ENCODE measurements at regions not wholly inside any gene's neighbourhood (a gene's known extent, or its start where the extent isn't known, plus 50 kb on each side); places are given as distances from the start of the nearest gene placed in this dataset.

DNA sequence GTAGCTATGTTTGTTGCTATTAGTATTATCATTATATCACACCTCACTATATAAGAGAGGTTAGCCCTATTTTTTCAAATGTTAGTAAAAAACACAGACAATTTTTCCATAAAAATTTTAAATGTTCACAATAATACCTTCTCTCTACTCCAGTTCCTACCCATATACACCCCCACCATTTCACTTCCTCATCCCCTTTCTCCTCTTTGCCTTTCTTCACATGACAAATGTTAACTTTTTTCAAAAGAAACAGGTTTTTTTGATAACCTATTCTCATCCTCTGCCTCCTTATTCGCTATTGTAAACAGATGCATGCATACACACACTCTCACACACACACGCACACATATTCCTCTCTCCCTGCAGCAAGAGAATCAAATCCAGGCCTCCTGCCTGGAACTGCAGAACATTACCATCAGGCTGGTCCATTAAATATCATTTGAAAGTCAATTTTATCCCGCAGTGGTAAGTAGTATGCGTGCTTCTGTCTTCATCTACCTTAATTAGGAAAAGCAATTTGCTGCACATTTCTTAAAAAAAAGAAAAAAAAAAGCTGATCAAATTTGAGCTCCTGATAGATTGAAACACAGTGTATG lies 55.5 kb downstream of the MID1IP1 start:
- DNase-seq (ENCODE audit: extremely low read depth in 1 of 4, low spot score in 3 of 4) (no peak), ATAC-seq (no peak), FAIRE-seq (no peak)
- Histone ChIP-seq H3K79me2 (ENCODE audit: control insufficient read depth, insufficient read depth, low read length) (no peaks in the 10 kb centered on the region), H3K27ac (ENCODE audit: extremely low read depth, low read depth, low read length) (no peak overlapping the region), H3K4me1 (replicated peaks in 1 of 2; ENCODE audit: control insufficient read depth in 2 of 2, insufficient read depth in 2 of 2, low read length in 2 of 2) (no peaks in the 10 kb centered on the region; a peak in 3 of 5 replicates), H3K4me2 (ENCODE audit: insufficient read depth, low read length) (no peak overlapping the region), H3K27me3 (ENCODE audit: control insufficient read depth in 2 of 2, insufficient read depth in 2 of 2, low read length in 2 of 2) (no peaks in the 10 kb centered on the region; a peak in 1 of 5 replicates), H3K9ac (ENCODE audit: insufficient read depth in 1 of 2, low read depth in 2 of 2, low read length in 2 of 2) (no peak overlapping the region), H3K4me3 (no peak overlapping the region), H4K20me1 (replicated peaks; ENCODE audit: control insufficient read depth, insufficient read depth, low read length) (no peaks in the 10 kb centered on the region), H3K36me3 (ENCODE audit: control insufficient read depth, insufficient read depth, low read length) (no peaks in the 10 kb centered on the region), H3K9me1 (ENCODE audit: control insufficient read depth, insufficient read depth, low read length) (no peaks in the 10 kb centered on the region), H2AFZ (ENCODE audit: low read depth, low read length) (no peak overlapping the region), H3K9me3 (replicated peaks; ENCODE audit: control insufficient read depth, insufficient read depth, low read depth, low read length) (no peaks in the 10 kb centered on the region)
- BruUV-seq (replicated peaks): no TSS peak
- in situ Hi-C loops (cut with MboI): no loop called here
- WGBS (ENCODE audit: insufficient coverage, low coverage, missing lambda C conversion rate): 41% methylated on average over 4 of the region's 4 CpGs
- ChIA-PET CTCF (ENCODE audit: low intra/inter-chr PET ratio) (no interaction called here), POLR2A (interaction anchor here (0.6 to 1.1 kb wide), 3 partner anchors 14 to 1573 kb away, joined by 3 to 4 read pairs (median 4); no protein-coding TSS in a partner anchor)
- intact Hi-C loops (cut with micrococcal nuclease): no loop called here
- TF ChIP-seq, protein P1, sequence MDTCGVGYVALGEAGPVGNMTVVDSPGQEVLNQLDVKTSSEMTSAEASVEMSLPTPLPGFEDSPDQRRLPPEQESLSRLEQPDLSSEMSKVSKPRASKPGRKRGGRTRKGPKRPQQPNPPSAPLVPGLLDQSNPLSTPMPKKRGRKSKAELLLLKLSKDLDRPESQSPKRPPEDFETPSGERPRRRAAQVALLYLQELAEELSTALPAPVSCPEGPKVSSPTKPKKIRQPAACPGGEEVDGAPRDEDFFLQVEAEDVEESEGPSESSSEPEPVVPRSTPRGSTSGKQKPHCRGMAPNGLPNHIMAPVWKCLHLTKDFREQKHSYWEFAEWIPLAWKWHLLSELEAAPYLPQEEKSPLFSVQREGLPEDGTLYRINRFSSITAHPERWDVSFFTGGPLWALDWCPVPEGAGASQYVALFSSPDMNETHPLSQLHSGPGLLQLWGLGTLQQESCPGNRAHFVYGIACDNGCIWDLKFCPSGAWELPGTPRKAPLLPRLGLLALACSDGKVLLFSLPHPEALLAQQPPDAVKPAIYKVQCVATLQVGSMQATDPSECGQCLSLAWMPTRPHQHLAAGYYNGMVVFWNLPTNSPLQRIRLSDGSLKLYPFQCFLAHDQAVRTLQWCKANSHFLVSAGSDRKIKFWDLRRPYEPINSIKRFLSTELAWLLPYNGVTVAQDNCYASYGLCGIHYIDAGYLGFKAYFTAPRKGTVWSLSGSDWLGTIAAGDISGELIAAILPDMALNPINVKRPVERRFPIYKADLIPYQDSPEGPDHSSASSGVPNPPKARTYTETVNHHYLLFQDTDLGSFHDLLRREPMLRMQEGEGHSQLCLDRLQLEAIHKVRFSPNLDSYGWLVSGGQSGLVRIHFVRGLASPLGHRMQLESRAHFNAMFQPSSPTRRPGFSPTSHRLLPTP (IDR thresholded peaks at IDR 0.05; ENCODE audit: borderline replicate concordance, extremely low read depth, insufficient read length): no peak
- TF ChIP-seq TCFL5 (CRISPR knock-in tag; conservative IDR thresholded peaks at IDR 0.05) (no peak), BRD9 (IDR thresholded peaks at IDR 0.05; ENCODE audit: low read depth, partially characterized antibody) (no peak), ATF7 (IDR thresholded peaks at IDR 0.05) (no peak), DDX20 (tag; IDR thresholded peaks at IDR 0.05; ENCODE audit: low read depth) (no peak), SIN3A (IDR thresholded peaks at IDR 0.05; ENCODE audit: borderline replicate concordance in 2 of 2, control insufficient read depth in 1 of 2, low read depth in 2 of 2, low read length in 2 of 2) (no peak)
- TF ChIP-seq, protein P2, sequence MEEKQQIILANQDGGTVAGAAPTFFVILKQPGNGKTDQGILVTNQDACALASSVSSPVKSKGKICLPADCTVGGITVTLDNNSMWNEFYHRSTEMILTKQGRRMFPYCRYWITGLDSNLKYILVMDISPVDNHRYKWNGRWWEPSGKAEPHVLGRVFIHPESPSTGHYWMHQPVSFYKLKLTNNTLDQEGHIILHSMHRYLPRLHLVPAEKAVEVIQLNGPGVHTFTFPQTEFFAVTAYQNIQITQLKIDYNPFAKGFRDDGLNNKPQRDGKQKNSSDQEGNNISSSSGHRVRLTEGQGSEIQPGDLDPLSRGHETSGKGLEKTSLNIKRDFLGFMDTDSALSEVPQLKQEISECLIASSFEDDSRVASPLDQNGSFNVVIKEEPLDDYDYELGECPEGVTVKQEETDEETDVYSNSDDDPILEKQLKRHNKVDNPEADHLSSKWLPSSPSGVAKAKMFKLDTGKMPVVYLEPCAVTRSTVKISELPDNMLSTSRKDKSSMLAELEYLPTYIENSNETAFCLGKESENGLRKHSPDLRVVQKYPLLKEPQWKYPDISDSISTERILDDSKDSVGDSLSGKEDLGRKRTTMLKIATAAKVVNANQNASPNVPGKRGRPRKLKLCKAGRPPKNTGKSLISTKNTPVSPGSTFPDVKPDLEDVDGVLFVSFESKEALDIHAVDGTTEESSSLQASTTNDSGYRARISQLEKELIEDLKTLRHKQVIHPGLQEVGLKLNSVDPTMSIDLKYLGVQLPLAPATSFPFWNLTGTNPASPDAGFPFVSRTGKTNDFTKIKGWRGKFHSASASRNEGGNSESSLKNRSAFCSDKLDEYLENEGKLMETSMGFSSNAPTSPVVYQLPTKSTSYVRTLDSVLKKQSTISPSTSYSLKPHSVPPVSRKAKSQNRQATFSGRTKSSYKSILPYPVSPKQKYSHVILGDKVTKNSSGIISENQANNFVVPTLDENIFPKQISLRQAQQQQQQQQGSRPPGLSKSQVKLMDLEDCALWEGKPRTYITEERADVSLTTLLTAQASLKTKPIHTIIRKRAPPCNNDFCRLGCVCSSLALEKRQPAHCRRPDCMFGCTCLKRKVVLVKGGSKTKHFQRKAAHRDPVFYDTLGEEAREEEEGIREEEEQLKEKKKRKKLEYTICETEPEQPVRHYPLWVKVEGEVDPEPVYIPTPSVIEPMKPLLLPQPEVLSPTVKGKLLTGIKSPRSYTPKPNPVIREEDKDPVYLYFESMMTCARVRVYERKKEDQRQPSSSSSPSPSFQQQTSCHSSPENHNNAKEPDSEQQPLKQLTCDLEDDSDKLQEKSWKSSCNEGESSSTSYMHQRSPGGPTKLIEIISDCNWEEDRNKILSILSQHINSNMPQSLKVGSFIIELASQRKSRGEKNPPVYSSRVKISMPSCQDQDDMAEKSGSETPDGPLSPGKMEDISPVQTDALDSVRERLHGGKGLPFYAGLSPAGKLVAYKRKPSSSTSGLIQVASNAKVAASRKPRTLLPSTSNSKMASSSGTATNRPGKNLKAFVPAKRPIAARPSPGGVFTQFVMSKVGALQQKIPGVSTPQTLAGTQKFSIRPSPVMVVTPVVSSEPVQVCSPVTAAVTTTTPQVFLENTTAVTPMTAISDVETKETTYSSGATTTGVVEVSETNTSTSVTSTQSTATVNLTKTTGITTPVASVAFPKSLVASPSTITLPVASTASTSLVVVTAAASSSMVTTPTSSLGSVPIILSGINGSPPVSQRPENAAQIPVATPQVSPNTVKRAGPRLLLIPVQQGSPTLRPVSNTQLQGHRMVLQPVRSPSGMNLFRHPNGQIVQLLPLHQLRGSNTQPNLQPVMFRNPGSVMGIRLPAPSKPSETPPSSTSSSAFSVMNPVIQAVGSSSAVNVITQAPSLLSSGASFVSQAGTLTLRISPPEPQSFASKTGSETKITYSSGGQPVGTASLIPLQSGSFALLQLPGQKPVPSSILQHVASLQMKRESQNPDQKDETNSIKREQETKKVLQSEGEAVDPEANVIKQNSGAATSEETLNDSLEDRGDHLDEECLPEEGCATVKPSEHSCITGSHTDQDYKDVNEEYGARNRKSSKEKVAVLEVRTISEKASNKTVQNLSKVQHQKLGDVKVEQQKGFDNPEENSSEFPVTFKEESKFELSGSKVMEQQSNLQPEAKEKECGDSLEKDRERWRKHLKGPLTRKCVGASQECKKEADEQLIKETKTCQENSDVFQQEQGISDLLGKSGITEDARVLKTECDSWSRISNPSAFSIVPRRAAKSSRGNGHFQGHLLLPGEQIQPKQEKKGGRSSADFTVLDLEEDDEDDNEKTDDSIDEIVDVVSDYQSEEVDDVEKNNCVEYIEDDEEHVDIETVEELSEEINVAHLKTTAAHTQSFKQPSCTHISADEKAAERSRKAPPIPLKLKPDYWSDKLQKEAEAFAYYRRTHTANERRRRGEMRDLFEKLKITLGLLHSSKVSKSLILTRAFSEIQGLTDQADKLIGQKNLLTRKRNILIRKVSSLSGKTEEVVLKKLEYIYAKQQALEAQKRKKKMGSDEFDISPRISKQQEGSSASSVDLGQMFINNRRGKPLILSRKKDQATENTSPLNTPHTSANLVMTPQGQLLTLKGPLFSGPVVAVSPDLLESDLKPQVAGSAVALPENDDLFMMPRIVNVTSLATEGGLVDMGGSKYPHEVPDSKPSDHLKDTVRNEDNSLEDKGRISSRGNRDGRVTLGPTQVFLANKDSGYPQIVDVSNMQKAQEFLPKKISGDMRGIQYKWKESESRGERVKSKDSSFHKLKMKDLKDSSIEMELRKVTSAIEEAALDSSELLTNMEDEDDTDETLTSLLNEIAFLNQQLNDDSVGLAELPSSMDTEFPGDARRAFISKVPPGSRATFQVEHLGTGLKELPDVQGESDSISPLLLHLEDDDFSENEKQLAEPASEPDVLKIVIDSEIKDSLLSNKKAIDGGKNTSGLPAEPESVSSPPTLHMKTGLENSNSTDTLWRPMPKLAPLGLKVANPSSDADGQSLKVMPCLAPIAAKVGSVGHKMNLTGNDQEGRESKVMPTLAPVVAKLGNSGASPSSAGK (IDR thresholded peaks at IDR 0.05): no peak
